ENCODE measurements at regions not wholly inside any gene's neighbourhood (a gene's known extent, or its start where the extent isn't known, plus 50 kb on each side); places are given as distances from the start of the nearest gene placed in this dataset.
"Not testable (repeated sequence)": the region's sequence is repeated elsewhere in the genome, so short reads cannot be mapped to it uniquely, and the experiment has no call there.

- peak; percentile 5 for DNase-seq
Observed at GRCh38 chr20:24418731-24419130, 50.7 kb upstream of the SYNDIG1 start.

- DNase-seq: no peak
Observed at GRCh38 chr20:24417485-24417884, 51.9 kb upstream of the SYNDIG1 start.

GRCh38 chr20:24415444-24415843 lies 54.0 kb upstream of the SYNDIG1 start:
- not testable (repeated sequence) for DNase-seq

GRCh38 chr20:24411834-24412216 lies 57.6 kb upstream of the SYNDIG1 start:
- no peak for DNase-seq

GRCh38 chr20:24411003-24411833 lies 58.2 kb upstream of the SYNDIG1 start:
- no peak for DNase-seq

GRCh38 chr20:24407151-24407550 lies 62.3 kb upstream of the SYNDIG1 start:
- no peak for DNase-seq

GRCh38 chr20:24406750-24407149 lies 62.7 kb upstream of the SYNDIG1 start:
- no peak for DNase-seq

- DNase-seq: no peak
Observed at GRCh38 chr20:24406251-24406650, 63.2 kb upstream of the SYNDIG1 start.

- peak; percentile 34 for DNase-seq
Observed at GRCh38 chr20:24405810-24406209, 63.6 kb upstream of the SYNDIG1 start.

- peak; percentile 45 for DNase-seq
Observed at GRCh38 chr20:24403406-24403805, 66.0 kb upstream of the SYNDIG1 start.

- DNase-seq: no peak
Observed at GRCh38 chr20:24402188-24402587, 67.2 kb upstream of the SYNDIG1 start.

GRCh38 chr20:24395151-24395550 lies 74.3 kb upstream of the SYNDIG1 start:
- DNase-seq: no peak

GRCh38 chr20:24393903-24394302 lies 75.5 kb upstream of the SYNDIG1 start:
- DNase-seq: no peak

- no peak for DNase-seq
Observed at GRCh38 chr20:24392612-24393011, 76.8 kb upstream of the SYNDIG1 start.

- no peak for DNase-seq
Observed at GRCh38 chr20:24389686-24390085, 79.7 kb upstream of the SYNDIG1 start.

- no peak for DNase-seq
Observed at GRCh38 chr20:24388828-24389380, 80.5 kb upstream of the SYNDIG1 start.

GRCh38 chr20:24385547-24385946 lies 83.9 kb upstream of the SYNDIG1 start:
- DNase-seq: no peak

- DNase-seq: no peak
Observed at GRCh38 chr20:24384865-24385264, 84.6 kb upstream of the SYNDIG1 start.

GRCh38 chr20:24382743-24383142 lies 86.7 kb upstream of the SYNDIG1 start:
- DNase-seq: no peak

GRCh38 chr20:24382331-24382730 lies 87.1 kb upstream of the SYNDIG1 start:
- DNase-seq: no peak

- DNase-seq: no peak
Observed at GRCh38 chr20:24381886-24382285, 87.5 kb upstream of the SYNDIG1 start.

- peak; percentile 96 for DNase-seq
Observed at GRCh38 chr20:24379484-24379927, 89.9 kb upstream of the SYNDIG1 start.

- DNase-seq: no peak
Observed at GRCh38 chr20:24378661-24379483, 90.6 kb upstream of the SYNDIG1 start.
